Inflammatory macrophage (primary cell): ENCODE measurements at regions not wholly inside any gene's neighbourhood (a gene's known extent, or its start where the extent isn't known, plus 50 kb on each side); places are given as distances from the start of the nearest gene placed in this dataset.
"Not testable (repeated sequence)": the region's sequence is repeated elsewhere in the genome, so short reads cannot be mapped to it uniquely, and the experiment has no call there.

Source experiments
- DNase-seq, 2 donors: peaks; one replicate each; pipeline ENCODE4 v3.0.0-alpha.2; 2020 to 2022

- DNase-seq, result no peak
Observed at GRCh38 chr2:159880729-159881128, 82.7 kb upstream of the CD302 start.

GRCh38 chr2:159879051-159879604 lies 81.1 kb upstream of the CD302 start:
- DNase-seq, result peak; percentile 50 to 55

GRCh38 chr2:159875083-159875482 lies 77.1 kb upstream of the CD302 start:
- DNase-seq, result no peak

DNA sequence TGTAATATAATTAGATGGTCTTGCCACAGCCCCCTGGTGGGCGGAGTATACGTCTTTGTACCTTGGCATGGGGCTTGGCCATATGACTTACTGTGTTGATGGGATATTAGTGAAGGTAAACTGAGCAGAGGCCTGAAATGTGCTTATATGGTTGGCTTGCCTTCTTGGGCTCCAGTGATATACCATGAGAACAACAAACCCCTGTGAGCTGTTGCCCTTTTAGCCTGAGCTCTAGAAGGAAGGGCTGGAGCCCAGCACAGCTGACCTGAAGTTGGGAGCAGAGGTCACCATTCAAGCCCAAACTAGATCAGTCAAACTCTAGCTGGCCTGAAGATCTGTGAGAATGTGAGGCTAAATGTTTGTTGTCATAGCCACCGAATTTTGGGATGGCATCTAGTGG lies 75.2 kb upstream of the CD302 start:
- DNase-seq, result peak in 1 of 2 donors; percentile 10

DNA sequence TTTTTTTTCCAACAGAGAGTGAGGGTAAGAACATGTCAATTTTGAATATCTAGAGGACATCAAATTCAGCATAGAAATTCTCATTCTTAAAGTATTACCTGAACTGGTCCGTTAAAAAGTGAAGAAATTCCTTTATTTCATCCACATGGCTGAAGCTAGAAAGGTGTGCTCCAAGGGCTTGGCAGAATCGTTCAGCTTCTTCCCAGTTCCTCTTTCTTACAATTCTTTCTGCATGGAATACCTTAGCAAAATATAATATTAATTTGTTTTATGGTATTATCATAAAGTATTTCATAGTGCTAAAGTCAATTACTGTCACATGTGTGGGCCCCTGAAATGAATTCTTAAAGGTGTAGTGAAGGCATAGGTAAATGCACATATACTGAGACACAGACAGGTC lies 74.3 kb upstream of the CD302 start:
- no peak for DNase-seq

DNA sequence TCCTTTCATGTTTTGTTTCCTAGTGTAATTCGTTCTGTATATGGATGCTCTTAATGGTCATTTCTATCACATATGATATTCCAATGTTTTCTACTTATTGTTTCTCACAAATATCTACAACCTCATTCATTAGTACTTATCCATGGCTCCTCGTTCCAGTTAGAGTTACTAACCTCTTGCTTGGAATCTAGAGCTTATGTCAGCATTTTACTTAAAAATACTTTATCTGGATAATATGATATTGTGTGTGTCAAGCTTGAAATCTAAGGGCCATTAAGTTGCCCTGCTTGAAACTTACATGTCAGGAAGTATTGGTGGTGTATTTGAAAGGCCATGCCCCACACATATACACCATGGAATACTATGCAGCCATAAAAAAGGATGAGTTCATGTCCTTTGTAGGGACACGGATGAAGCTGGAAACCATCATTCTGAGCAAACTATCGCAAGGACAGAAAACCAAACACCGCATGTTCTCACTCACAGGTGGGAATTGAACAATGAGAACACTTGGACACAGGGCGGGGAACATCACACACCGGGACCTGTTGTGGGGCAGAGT lies 70.7 kb upstream of the CD302 start:
- DNase-seq, result not testable (repeated sequence)

GRCh38 chr2:159867567-159868361 lies 69.8 kb upstream of the CD302 start:
- DNase-seq, result no peak

DNA sequence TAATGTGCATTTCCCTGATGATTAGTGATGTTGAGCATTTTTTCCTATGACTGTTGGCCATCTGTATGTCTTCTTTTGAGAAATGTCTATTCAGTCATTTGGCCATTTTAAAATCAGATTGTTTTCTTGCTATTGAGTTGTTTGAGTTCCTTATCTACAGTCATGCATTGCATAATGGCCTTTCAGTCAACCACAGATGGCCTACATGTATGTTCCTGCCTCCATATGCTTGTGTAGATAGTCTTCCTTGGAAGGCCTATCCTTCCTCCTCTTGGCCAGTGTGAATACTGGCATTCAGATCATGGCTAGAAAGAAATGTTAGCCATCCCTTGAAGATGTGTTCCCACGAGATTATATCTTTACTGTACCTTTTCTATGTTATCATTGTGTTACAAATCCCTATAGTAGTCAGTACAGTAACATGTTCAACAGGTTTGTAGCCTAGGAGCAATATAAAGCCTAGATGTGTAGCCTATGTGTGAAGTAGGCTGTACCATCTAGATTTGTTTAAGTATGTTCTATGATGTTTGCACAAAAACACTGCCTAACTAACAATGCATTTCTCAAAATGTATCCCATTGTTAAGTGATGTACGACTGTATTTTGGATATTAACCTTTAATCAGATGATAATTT lies 65.6 kb upstream of the CD302 start:
- DNase-seq, result peak; percentile 22 to 40

DNA sequence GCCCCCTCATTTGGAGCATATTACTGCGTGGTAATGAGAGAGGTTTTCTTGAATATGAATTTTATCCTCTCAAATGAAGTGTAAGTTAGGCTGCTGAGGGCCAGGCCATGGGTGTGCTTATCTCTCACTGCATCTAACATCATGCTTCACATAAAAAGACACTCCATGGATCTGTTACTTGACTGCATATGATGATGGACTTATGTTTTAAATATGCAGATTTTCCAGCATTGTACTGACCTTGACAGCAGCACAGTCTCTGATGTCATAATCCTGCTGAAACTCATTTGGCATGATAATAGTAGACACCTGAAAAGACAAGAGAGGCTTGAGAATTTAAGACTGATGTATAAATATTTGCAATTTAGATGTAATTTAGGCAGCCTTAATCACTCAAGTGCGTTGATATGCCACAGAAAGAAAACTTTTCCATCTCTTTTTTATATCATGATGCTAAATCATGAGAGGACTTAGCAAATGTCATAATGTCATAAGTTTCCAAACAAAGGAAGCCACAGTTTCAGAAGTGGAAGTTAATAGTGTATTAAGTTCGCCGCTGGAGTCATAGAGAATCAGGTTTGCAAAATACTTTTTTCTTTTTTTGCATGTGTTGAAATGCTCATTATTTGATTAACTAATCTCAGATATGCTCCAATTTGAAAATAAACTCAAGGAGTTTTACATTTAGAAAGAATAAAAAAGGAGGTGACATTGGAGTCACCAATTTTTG lies 62.7 kb upstream of the CD302 start:
- DNase-seq, result peak; percentile 52 to 85

DNA sequence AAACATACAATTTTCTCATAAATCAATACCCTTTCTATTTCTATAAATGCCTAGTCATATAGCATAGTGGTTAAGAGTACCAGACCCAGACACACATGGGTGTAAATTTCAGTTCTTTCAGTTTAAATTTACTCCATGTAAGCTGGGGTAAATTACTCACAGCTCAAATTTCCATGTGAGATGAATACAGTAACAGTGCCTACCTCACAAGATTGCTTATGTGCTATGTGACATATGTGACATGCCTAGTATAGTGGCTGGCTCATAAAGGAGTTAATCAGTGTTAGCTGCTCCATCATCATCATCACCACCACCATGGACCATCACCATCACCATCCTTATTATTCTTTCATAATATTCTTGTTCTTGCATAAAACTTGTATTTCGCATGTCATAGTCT lies 61.6 kb upstream of the CD302 start:
- peak in 1 of 2 donors; percentile 23 for DNase-seq

GRCh38 chr2:159856760-159857159 lies 58.8 kb upstream of the CD302 start:
- DNase-seq, result no peak

DNA sequence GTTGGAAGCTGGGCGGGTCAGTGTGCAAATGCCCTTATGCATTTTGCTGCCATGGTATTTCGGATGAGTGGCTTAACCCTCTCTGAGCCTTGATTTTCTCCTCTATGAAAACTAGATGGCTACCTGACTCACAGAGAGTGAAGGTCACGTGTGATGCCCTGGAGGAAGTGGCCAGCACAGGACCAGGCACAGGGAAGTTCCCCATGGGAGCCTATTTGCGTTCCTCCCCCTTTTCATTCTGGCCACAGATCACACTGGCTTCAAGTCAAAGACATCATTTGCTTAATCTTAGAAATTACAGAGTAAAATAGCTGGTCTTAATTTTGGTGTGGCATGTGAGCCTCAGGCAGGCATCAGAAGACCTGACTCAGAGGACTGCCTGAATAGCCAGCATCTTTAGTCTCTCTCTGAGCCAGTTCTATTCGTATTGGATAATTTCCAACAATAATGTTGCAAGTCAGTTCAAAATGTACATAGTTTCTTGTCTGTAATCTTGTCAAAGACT lies 57.6 kb upstream of the CD302 start:
- peak; percentile 31 to 43 for DNase-seq

DNA sequence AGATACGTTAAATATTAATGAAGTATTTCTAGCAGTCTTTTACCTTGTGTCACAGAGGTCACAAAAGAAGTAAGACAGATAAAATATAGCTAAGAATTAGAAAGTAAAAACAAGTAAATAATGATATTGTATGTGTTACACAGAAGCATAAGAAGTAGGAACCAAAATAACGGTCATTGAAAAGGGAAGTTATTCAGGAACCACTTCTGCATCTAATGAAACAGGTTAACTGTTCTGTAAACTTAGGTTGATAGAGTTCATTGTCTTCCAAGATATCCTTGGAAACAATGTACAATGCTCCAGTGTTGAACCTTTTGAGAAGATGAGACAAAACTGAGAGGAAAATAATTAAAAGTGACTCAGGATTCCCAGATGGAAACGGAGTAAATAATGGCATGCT lies 57.1 kb upstream of the CD302 start:
- DNase-seq, result peak in 1 of 2 donors; percentile 62

GRCh38 chr2:159854481-159854880 lies 56.5 kb upstream of the CD302 start:
- DNase-seq, result no peak

GRCh38 chr2:159853101-159853500 lies 55.1 kb upstream of the CD302 start:
- no peak for DNase-seq

GRCh38 chr2:159851941-159852340 lies 53.9 kb upstream of the CD302 start:
- DNase-seq, result no peak

GRCh38 chr2:159850789-159851188 lies 52.8 kb upstream of the CD302 start:
- no peak for DNase-seq

GRCh38 chr2:159849160-159849813 lies 51.3 kb upstream of the CD302 start:
- DNase-seq, result peak; percentile 56 to 67
